Lower lobe of right lung (tissue), 2 donors: ENCODE measurements at regions not wholly inside any gene's neighbourhood (a gene's known extent, or its start where the extent isn't known, plus 50 kb on each side); places are given as distances from the start of the nearest gene placed in this dataset.

Source experiments
- ATAC-seq, 2 donors: fragments of 200-7000 bp; cut with Tn5 transposase; one replicate each; pipeline ENCODE4 v1.9.1; 2020 to 2022; ENCODE audit warnings: mild to moderate bottlenecking in 2 of 2, moderate library complexity in 2 of 2
- DNase-seq: peaks from one replicate; pipeline ENCODE4 v3.0.0-alpha.2; 2020
- H3K27ac ChIP-seq: fragments of 200-600 bp; one replicate; pipeline ENCODE4 v1.8.0; 2022
- H3K27me3 ChIP-seq: fragments of 200-600 bp; one replicate; pipeline ENCODE4 v1.8.0; 2022; ENCODE audit warnings: low read depth
- H3K36me3 ChIP-seq: fragments of 200-600 bp; one replicate; pipeline ENCODE4 v1.8.0; 2022; ENCODE audit warnings: mild to moderate bottlenecking
- H3K4me1 ChIP-seq: fragments of 200-600 bp; one replicate; pipeline ENCODE4 v1.8.0; 2022
- H3K4me3 ChIP-seq: fragments of 200-600 bp; one replicate; pipeline ENCODE4 v1.8.0; 2022; ENCODE audit warnings: mild to moderate bottlenecking
- H3K9me3 ChIP-seq: fragments of 200-600 bp; one replicate; pipeline ENCODE4 v1.8.0; 2022
- CTCF ChIP-seq: fragments of 200-600 bp; IDR thresholded peaks from one replicate; pipeline ENCODE4 v1.8.0; 2022; ENCODE audit warnings: antibody characterized with exemption, mild to moderate bottlenecking
- intact Hi-C: fragments of 100-400 bp; cut with DNase I; formaldehyde crosslinking; loops from one replicate; pipeline ENCODE4 v1.11.0; 2022
- donor health status: DM: no; HTN: yes; CAD: no; lungs with severe emphysema.

DNA sequence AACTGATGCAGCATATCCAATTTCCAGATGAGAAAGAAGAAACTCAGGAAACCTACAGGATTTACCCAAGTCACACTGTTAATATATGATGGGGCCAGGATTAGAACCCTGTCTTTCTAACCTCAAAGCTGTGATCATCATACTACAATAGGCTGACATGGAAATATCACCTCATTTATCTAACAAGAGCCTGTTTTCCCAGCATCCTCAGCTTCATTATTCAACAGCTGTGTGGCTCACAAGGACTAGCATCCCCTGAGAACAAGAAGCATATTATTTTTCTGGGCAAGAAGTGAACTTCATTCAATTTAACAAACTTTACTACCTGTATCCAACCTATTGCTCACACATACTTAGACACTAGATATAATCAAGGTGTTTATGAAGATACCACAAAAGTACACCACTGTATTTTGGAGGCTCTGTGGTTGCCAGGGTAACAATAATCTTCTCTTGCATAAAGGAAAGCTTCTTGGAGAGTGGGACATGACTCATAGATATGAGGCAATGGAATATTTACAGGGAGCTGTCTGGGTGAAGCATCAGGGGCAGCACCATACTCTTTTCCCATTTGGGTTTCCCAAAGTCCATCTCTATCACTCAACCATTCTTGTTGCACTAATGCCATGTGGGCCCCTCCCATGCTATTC lies 218.2 kb downstream of the RAD51AP2 start:
- intact Hi-C loops, result no loop called here
- Histone ChIP-seq H3K4me1 (no peaks in the 10 kb centered on the region), H3K4me3 (no peak overlapping the region), H3K27ac (no peak overlapping the region), H3K9me3 (no peaks in the 10 kb centered on the region), H3K27me3 (no peaks in the 10 kb centered on the region), H3K36me3 (no peaks in the 10 kb centered on the region)
- ATAC-seq (no peak), DNase-seq (no peak)
- no peak for TF ChIP-seq CTCF

GRCh38 chr2:17298453-17298852 lies 219.8 kb downstream of the RAD51AP2 start:
- no peak for DNase-seq
- TF ChIP-seq CTCF, result no peak
- intact Hi-C loops, result no loop called here
- H3K36me3 ChIP-seq, result no peaks in the 10 kb centered on the region
- ATAC-seq, result no peak
- H3K27ac ChIP-seq, result no peak overlapping the region
- H3K4me3 ChIP-seq, result no peak overlapping the region
- no peaks in the 10 kb centered on the region for H3K4me1 ChIP-seq
- H3K27me3 ChIP-seq, result no peaks in the 10 kb centered on the region
- no peaks in the 10 kb centered on the region for H3K9me3 ChIP-seq

GRCh38 chr2:17296686-17297085 lies 221.6 kb downstream of the RAD51AP2 start:
- no peak for TF ChIP-seq CTCF
- intact Hi-C loops, result no loop called here
- DNase-seq (no peak), ATAC-seq (no peak)
- no peaks in the 10 kb centered on the region for H3K36me3 ChIP-seq
- H3K27ac ChIP-seq, result no peak overlapping the region
- no peaks in the 10 kb centered on the region for H3K4me1 ChIP-seq
- no peaks in the 10 kb centered on the region for H3K27me3 ChIP-seq
- no peaks in the 10 kb centered on the region for H3K9me3 ChIP-seq
- H3K4me3 ChIP-seq, result no peak overlapping the region

DNA sequence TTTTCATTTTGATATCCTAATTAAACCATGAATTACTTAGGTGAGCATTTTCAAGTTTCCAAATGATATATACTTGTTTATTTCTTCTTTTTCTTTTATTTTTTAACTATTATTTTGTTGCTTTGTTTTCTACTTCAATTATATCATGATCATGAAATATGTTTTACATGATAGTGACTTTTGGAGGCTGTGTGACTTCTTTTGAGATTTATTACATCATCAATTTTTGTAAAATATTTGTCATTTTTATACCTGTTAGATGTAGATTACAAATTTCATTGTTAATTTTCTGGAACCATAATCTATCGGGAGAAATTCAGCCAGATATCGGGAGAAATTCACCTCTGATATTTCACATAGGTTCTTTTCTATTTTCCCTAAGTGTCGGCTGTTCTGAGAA lies 228.6 kb downstream of the RAD51AP2 start:
- intact Hi-C loops, result no loop called here
- ATAC-seq, result no peak

GRCh38 chr2:17287183-17287582 lies 231.1 kb downstream of the RAD51AP2 start:
- Histone ChIP-seq H3K36me3 (no peaks in the 10 kb centered on the region), H3K27me3 (no peaks in the 10 kb centered on the region), H3K4me1 (no peaks in the 10 kb centered on the region), H3K27ac (no peak overlapping the region), H3K4me3 (no peak overlapping the region), H3K9me3 (no peaks in the 10 kb centered on the region)
- intact Hi-C loops, result no loop called here
- ATAC-seq (no peak), DNase-seq (no peak)
- TF ChIP-seq CTCF, result no peak

More for the DNA sequence above, 228.6 kb downstream of the RAD51AP2 start:
- TF ChIP-seq CTCF, result no peak
- Histone ChIP-seq H3K27me3 (no peaks in the 10 kb centered on the region), H3K9me3 (no peaks in the 10 kb centered on the region), H3K4me3 (no peak overlapping the region), H3K36me3 (no peaks in the 10 kb centered on the region), H3K4me1 (no peaks in the 10 kb centered on the region), H3K27ac (no peak overlapping the region)
- no peak for DNase-seq
